ENCODE measurements at regions not wholly inside any gene's neighbourhood (a gene's known extent, or its start where the extent isn't known, plus 50 kb on each side); places are given as distances from the start of the nearest gene placed in this dataset.

- DNase-seq (no peak), ATAC-seq (no peak)
- no peaks in the 10 kb centered on the region for H3K36me3 ChIP-seq (ENCODE audit: insufficient read depth in 1 of 2, low read depth in 1 of 2)
- H3K27me3 ChIP-seq (ENCODE audit: insufficient read depth in 3 of 3, low read length in 2 of 3): no peaks in the 10 kb centered on the region
- intact Hi-C loops (cut with DNase I): no loop called here
- no peak overlapping the region for H3K4me3 ChIP-seq
- no peak for TF ChIP-seq CTCF (IDR thresholded peaks at IDR 0.05)
- no peak overlapping the region for H3K27ac ChIP-seq
- H3K4me1 ChIP-seq: no peaks in the 10 kb centered on the region
- no peaks in the 10 kb centered on the region for H3K9me3 ChIP-seq
- 79 to 84% (median 80%) methylated on average over 2 of the region's 2 CpGs for WGBS, 3 donors
Observed at GRCh38 chr5:14977058-14977685, 105.6 kb upstream of the ANKH start.

- DNase-seq: no peak
- no peaks in the 10 kb centered on the region for H3K4me1 ChIP-seq
- intact Hi-C loops (cut with DNase I): no loop called here
- no peak overlapping the region for H3K27ac ChIP-seq
- TF ChIP-seq CTCF (IDR thresholded peaks at IDR 0.05): no peak
- no peaks in the 10 kb centered on the region for H3K9me3 ChIP-seq
- no peak overlapping the region for H3K4me3 ChIP-seq
- no peak for ATAC-seq
- no peaks in the 10 kb centered on the region for H3K27me3 ChIP-seq (ENCODE audit: insufficient read depth in 3 of 3, low read length in 2 of 3)
- no peaks in the 10 kb centered on the region for H3K36me3 ChIP-seq (ENCODE audit: insufficient read depth in 1 of 2, low read depth in 1 of 2)
- WGBS, 3 donors: 75 to 79% (median 78%) methylated on average over 7 of the region's 7 CpGs
Observed at GRCh38 chr5:14976486-14976885, 104.9 kb upstream of the ANKH start.

DNA sequence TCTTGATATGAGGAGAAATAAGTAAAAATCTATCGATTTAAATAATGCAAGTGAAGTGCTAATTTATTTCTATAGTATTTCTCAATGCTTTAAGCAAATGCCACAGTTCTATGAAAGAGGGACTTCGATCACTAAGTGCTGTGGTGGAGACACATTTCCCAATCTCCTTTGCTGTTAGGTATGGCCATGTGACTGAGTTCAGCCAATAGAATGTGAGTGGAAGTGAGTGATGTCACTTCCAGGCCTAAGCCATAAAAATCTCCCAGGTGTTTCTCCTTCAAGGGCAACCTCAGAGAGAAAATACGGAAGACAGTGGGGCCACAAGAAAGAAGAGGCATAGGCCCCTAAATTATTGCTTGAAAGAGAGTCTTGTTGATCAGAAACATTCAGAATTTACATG is 100.3 kb upstream of the ANKH start:
- no peak for DNase-seq
- WGBS, 3 donors: 89 to 93% (median 91%) methylated on average over 3 of the region's 3 CpGs
- Histone ChIP-seq H3K9me3 (no peaks in the 10 kb centered on the region), H3K27me3 (ENCODE audit: insufficient read depth in 3 of 3, low read length in 2 of 3) (no peaks in the 10 kb centered on the region), H3K4me1 (no peaks in the 10 kb centered on the region), H3K27ac (no peak overlapping the region), H3K4me3 (no peak overlapping the region), H3K36me3 (ENCODE audit: insufficient read depth in 1 of 2, low read depth in 1 of 2) (no peaks in the 10 kb centered on the region)
- ATAC-seq: no peak
- TF ChIP-seq CTCF (IDR thresholded peaks at IDR 0.05): no peak
- intact Hi-C loops (cut with DNase I): no loop called here

DNA sequence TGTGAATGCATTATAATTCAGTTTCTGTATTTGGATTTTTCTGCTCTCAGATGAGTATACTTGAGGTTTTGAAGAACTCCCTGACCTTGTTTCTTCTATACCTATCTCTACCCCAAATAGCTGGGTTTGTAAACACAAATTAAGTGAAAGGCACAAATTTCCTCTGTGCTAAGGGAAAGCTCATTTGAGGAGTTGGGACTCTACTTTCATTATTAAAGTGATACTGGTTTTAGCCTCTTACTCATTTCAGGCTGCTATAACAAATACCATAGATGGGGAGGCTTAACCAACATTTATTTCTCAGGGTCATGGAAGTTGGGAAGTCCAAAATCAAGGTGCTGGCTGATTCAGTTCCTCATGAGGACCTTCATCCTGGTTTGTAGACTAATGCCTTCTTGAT is 97.2 kb upstream of the ANKH start:
- intact Hi-C loops (cut with DNase I): no loop called here
- Histone ChIP-seq H3K36me3 (ENCODE audit: insufficient read depth in 1 of 2, low read depth in 1 of 2) (no peaks in the 10 kb centered on the region), H3K27me3 (ENCODE audit: insufficient read depth in 3 of 3, low read length in 2 of 3) (no peaks in the 10 kb centered on the region), H3K4me3 (no peak overlapping the region), H3K4me1 (no peaks in the 10 kb centered on the region), H3K27ac (no peak overlapping the region), H3K9me3 (no peaks in the 10 kb centered on the region)
- DNase-seq (no peak), ATAC-seq (no peak)
- TF ChIP-seq CTCF (IDR thresholded peaks at IDR 0.05): no peak

DNA sequence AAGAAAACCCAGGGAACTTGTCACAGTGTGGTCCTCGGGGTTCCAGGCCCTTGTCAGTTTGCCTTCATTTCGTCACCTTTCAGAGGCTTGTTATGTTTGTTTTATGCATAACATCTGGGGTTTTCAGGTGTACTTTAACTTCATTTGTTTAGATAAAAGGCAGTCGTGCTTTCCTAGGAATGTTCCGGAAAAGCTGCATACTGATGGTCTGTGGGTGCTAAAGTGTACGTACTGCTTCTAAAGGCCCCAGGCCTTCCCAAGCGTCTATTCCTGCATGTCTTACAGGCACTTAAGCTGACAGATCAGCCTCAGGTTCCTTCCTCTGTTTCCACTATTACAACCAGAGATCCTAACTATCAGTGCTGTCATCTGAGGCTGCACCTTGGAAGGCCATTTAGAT is 95.6 kb upstream of the ANKH start:
- TF ChIP-seq CTCF (IDR thresholded peaks at IDR 0.05): no peak

More for the DNA sequence above, 95.6 kb upstream of the ANKH start:
- WGBS, 3 donors: 90 to 92% (median 91%) methylated on average over 6 of the region's 6 CpGs
- ATAC-seq (no peak), DNase-seq (no peak)
- H3K36me3 ChIP-seq (ENCODE audit: insufficient read depth in 1 of 2, low read depth in 1 of 2): no peaks in the 10 kb centered on the region
- H3K4me1 ChIP-seq: no peaks in the 10 kb centered on the region
- H3K9me3 ChIP-seq: no peaks in the 10 kb centered on the region
- no peaks in the 10 kb centered on the region for H3K27me3 ChIP-seq (ENCODE audit: insufficient read depth in 3 of 3, low read length in 2 of 3)
- H3K27ac ChIP-seq: no peak overlapping the region
- intact Hi-C loops (cut with DNase I): no loop called here
- H3K4me3 ChIP-seq: no peak overlapping the region
